ENCODE measurements at regions not wholly inside any gene's neighbourhood (a gene's known extent, or its start where the extent isn't known, plus 50 kb on each side); places are given as distances from the start of the nearest gene placed in this dataset.

DNA sequence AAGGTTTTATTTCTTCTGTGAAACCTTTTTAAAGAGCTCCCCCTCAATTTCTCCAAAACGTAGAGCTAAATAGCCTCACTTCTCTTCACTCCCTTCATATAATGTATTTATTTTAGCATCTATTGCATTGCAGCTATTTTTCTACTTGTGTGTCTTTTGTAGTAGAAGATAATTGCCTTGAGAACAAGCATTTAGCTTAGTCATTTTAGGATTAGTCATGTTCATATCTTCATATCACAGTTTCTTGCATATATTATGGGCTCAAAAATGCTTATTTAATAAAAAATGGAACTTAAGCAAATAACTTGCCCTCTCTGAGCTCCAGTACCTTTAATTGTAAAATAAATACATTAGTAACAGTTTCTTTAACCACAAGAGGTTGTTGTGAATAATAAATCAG lies 72.1 kb upstream of the SPANXC start:
- TF ChIP-seq, protein P1, sequence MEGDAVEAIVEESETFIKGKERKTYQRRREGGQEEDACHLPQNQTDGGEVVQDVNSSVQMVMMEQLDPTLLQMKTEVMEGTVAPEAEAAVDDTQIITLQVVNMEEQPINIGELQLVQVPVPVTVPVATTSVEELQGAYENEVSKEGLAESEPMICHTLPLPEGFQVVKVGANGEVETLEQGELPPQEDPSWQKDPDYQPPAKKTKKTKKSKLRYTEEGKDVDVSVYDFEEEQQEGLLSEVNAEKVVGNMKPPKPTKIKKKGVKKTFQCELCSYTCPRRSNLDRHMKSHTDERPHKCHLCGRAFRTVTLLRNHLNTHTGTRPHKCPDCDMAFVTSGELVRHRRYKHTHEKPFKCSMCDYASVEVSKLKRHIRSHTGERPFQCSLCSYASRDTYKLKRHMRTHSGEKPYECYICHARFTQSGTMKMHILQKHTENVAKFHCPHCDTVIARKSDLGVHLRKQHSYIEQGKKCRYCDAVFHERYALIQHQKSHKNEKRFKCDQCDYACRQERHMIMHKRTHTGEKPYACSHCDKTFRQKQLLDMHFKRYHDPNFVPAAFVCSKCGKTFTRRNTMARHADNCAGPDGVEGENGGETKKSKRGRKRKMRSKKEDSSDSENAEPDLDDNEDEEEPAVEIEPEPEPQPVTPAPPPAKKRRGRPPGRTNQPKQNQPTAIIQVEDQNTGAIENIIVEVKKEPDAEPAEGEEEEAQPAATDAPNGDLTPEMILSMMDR (IDR thresholded peaks at IDR 0.05), result no peak
- no peak for TF ChIP-seq SIN3A (IDR thresholded peaks at IDR 0.05; ENCODE audit: borderline replicate concordance, insufficient read depth, low read depth, low read length)
- TF ChIP-seq POLR2AphosphoS5 (IDR thresholded peaks at IDR 0.05; ENCODE audit: low read depth, low read length), result no peak
- no peak for TF ChIP-seq TCF7L2 (IDR thresholded peaks at IDR 0.05; ENCODE audit: low read depth, low read length)
- TF ChIP-seq, protein P2, sequence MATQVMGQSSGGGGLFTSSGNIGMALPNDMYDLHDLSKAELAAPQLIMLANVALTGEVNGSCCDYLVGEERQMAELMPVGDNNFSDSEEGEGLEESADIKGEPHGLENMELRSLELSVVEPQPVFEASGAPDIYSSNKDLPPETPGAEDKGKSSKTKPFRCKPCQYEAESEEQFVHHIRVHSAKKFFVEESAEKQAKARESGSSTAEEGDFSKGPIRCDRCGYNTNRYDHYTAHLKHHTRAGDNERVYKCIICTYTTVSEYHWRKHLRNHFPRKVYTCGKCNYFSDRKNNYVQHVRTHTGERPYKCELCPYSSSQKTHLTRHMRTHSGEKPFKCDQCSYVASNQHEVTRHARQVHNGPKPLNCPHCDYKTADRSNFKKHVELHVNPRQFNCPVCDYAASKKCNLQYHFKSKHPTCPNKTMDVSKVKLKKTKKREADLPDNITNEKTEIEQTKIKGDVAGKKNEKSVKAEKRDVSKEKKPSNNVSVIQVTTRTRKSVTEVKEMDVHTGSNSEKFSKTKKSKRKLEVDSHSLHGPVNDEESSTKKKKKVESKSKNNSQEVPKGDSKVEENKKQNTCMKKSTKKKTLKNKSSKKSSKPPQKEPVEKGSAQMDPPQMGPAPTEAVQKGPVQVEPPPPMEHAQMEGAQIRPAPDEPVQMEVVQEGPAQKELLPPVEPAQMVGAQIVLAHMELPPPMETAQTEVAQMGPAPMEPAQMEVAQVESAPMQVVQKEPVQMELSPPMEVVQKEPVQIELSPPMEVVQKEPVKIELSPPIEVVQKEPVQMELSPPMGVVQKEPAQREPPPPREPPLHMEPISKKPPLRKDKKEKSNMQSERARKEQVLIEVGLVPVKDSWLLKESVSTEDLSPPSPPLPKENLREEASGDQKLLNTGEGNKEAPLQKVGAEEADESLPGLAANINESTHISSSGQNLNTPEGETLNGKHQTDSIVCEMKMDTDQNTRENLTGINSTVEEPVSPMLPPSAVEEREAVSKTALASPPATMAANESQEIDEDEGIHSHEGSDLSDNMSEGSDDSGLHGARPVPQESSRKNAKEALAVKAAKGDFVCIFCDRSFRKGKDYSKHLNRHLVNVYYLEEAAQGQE (IDR thresholded peaks at IDR 0.05; ENCODE audit: insufficient read depth in 1 of 2, low read depth in 2 of 2, low read length in 1 of 2), result no peak
- no peaks in the 10 kb centered on the region for H3K4me1 ChIP-seq (ENCODE audit: control insufficient read depth, insufficient read depth, low read length)
- no TSS peak for BruUV-seq (replicated peaks)
- H3K36me3 ChIP-seq (ENCODE audit: control insufficient read depth, insufficient read depth, low read length), result no peaks in the 10 kb centered on the region
- intact Hi-C loops (cut with micrococcal nuclease; ENCODE audit: unreplicated experiment) (no loop called here), in situ Hi-C loops (cut with HindIII; ENCODE audit: low pct_unique_long_range_greater_than_20kb, low sequenced_read_pairs) (no loop called here)
- H3K27ac ChIP-seq (ENCODE audit: low read length), result no peak overlapping the region
- ChIA-PET CTCF (no interaction called here), POLR2A (interaction anchor here (0.6 kb wide), 2 partner anchors 32 to 89 kb away, joined by 3 to 4 read pairs; no protein-coding TSS in a partner anchor)
- H3K27me3 ChIP-seq (ENCODE audit: control insufficient read depth, insufficient read depth, low read length), result no peaks in the 10 kb centered on the region
- DNase-seq (ENCODE audit: low read depth, low spot score) (no peak), ATAC-seq (peak; percentile 48; the same call in 1 of the 2 replicates)
- no peak overlapping the region for H3K4me3 ChIP-seq (ENCODE audit: low read depth in 2 of 2, low read length in 2 of 2)
- no peaks in the 10 kb centered on the region for H3K9me3 ChIP-seq (ENCODE audit: control insufficient read depth, insufficient read depth, low read depth, low read length)

DNA sequence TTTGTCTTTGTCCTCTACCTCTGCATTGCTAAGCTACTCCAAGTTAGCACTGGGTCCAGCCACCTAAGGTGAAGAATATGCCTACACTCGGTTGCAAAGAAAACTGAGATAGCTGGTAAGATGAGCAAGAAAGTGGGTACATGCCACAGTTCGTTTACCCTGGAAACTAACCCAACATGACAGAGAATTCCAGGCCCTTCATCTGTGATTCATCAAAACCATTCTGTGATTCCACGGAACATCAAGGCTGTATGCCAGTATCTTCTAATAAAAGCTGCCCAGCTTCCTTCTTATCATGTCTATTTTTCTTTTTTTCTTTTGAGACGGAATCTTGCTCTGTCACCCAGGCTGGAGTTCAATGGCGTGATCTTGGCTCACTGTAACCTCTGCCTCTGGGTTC lies 58.7 kb upstream of the SPANXC start:
- DNase-seq (ENCODE audit: low read depth, low spot score) (no peak), ATAC-seq (no peak)
- Histone ChIP-seq H3K36me3 (ENCODE audit: control insufficient read depth, insufficient read depth, low read length) (no peaks in the 10 kb centered on the region), H3K27me3 (ENCODE audit: control insufficient read depth, insufficient read depth, low read length) (no peaks in the 10 kb centered on the region), H3K4me3 (ENCODE audit: low read depth in 2 of 2, low read length in 2 of 2) (no peak overlapping the region), H3K4me1 (ENCODE audit: control insufficient read depth, insufficient read depth, low read length) (no peaks in the 10 kb centered on the region), H3K9me3 (ENCODE audit: control insufficient read depth, insufficient read depth, low read depth, low read length) (no peaks in the 10 kb centered on the region), H3K27ac (ENCODE audit: low read length) (no peak overlapping the region)
- BruUV-seq (replicated peaks), result no TSS peak
- TF ChIP-seq SIN3A (IDR thresholded peaks at IDR 0.05; ENCODE audit: borderline replicate concordance, insufficient read depth, low read depth, low read length), result no peak
- in situ Hi-C loops (cut with HindIII; ENCODE audit: low pct_unique_long_range_greater_than_20kb, low sequenced_read_pairs), result no loop called here
- intact Hi-C loops (cut with micrococcal nuclease; ENCODE audit: unreplicated experiment), result no loop called here
- ChIA-PET POLR2A (no interaction called here), CTCF (no interaction called here)

Measured in Panc1 (cell line).